ENCODE measurements at regions not wholly inside any gene's neighbourhood (a gene's known extent, or its start where the extent isn't known, plus 50 kb on each side); places are given as distances from the start of the nearest gene placed in this dataset.

DNA sequence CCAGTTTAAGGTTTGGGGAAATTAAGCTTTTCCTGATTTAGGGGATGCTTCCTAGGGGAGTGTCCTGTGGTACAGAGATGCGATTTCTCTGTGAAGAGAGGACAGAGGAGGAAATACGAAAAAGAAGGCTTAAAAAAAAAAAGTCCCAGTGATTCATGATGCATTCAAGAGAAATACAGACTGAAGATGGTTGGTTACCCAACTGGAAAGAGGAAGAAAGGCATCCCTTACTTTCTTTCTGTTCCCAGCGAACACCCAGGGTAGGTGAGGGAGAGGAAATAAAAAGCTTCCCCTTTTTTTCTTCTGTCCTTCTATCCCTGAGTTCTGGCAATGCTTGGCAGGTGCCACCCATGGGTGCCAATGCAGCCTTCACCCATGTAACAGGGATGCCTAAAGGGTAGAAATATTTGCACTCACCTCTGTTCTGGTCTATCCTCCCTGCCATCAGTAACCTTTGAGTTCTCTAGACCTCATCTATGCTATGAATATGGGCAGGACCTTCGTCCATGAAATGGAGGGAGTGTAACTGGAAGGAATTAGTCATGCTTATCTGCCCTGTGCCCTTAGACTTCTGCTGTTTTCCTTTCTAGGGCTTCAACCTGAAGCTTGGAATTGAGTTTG is 230.1 kb upstream of the GALNTL6 start:
- Histone ChIP-seq H3K4me1 (ENCODE audit: insufficient read depth) (no peaks in the 10 kb centered on the region), H3K79me2 (ENCODE audit: insufficient read depth) (no peaks in the 10 kb centered on the region), H3K36me3 (ENCODE audit: low read depth) (no peaks in the 10 kb centered on the region), H4K20me1 (ENCODE audit: insufficient read depth) (no peaks in the 10 kb centered on the region), H3K27me3 (replicated peaks; ENCODE audit: insufficient read depth) (no peaks in the 10 kb centered on the region), H3K9me3 (ENCODE audit: low read depth) (no peaks in the 10 kb centered on the region), H3K9ac (no peak overlapping the region), H3F3A (ENCODE audit: insufficient read depth) (no peaks in the 10 kb centered on the region), H3K4me3 (no peak overlapping the region), H3K4me2 (ENCODE audit: unreplicated experiment) (no peak overlapping the region), H2AFZ (no peak overlapping the region), H3K27ac (no peak overlapping the region), H3K9me2 (ENCODE audit: insufficient read depth) (no peaks in the 10 kb centered on the region)
- in situ Hi-C loops (cut with MboI), result no loop called here
- 3 to 8% methylated on average over 4 of the region's 4 CpGs for WGBS, 2 experiments (ENCODE audit: low coverage in 1 of 2, low lambda C conversion rate in 2 of 2, missing lambda C conversion rate in 2 of 2)
- TF ChIP-seq EZH2phosphoT487 (IDR thresholded peaks at IDR 0.05; ENCODE audit: insufficient read depth, low read depth) (no peak), EZH2 (IDR thresholded peaks at IDR 0.05; ENCODE audit: insufficient read depth, poor library complexity, severe bottlenecking) (no peak)
- no peak for DNase-seq

DNA sequence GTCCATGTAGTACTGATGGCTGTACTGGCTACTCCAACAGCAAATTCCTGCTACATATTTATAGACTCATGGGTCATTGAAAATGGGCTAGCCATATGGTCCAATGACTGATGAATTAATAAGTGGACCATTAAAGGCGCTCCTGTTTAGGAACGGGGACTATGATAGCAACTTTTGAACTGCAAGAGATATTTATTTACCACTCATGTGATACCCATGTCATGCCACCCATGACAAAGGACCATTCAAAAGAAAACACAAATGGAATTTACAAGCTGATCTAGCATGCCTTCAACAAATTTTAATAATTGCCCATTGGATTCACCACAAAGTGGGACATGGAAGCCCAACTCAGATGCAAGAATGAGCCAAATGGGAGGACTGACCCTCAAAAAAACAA is 240.0 kb upstream of the GALNTL6 start:
- Histone ChIP-seq H3K4me3 (no peak overlapping the region), H3K27me3 (replicated peaks; ENCODE audit: insufficient read depth) (no peaks in the 10 kb centered on the region), H4K20me1 (ENCODE audit: insufficient read depth) (no peaks in the 10 kb centered on the region), H3K9ac (no peak overlapping the region), H3K9me3 (ENCODE audit: low read depth) (no peaks in the 10 kb centered on the region), H3K4me1 (ENCODE audit: insufficient read depth) (no peaks in the 10 kb centered on the region), H3K9me2 (ENCODE audit: insufficient read depth) (no peaks in the 10 kb centered on the region), H2AFZ (no peak overlapping the region), H3K79me2 (ENCODE audit: insufficient read depth) (no peaks in the 10 kb centered on the region), H3F3A (ENCODE audit: insufficient read depth) (no peaks in the 10 kb centered on the region), H3K4me2 (ENCODE audit: unreplicated experiment) (no peak overlapping the region), H3K36me3 (ENCODE audit: low read depth) (no peaks in the 10 kb centered on the region), H3K27ac (no peak overlapping the region)
- in situ Hi-C loops (cut with MboI), result no loop called here
- DNase-seq, result no peak
- 29 to 44% methylated on average over 2 of the region's 2 CpGs for WGBS, 2 experiments (ENCODE audit: low coverage in 1 of 2, low lambda C conversion rate in 2 of 2, missing lambda C conversion rate in 2 of 2)
- TF ChIP-seq EZH2 (IDR thresholded peaks at IDR 0.05; ENCODE audit: insufficient read depth, poor library complexity, severe bottlenecking), result no peak
- no peak for TF ChIP-seq EZH2phosphoT487 (IDR thresholded peaks at IDR 0.05; ENCODE audit: insufficient read depth, low read depth)

DNA sequence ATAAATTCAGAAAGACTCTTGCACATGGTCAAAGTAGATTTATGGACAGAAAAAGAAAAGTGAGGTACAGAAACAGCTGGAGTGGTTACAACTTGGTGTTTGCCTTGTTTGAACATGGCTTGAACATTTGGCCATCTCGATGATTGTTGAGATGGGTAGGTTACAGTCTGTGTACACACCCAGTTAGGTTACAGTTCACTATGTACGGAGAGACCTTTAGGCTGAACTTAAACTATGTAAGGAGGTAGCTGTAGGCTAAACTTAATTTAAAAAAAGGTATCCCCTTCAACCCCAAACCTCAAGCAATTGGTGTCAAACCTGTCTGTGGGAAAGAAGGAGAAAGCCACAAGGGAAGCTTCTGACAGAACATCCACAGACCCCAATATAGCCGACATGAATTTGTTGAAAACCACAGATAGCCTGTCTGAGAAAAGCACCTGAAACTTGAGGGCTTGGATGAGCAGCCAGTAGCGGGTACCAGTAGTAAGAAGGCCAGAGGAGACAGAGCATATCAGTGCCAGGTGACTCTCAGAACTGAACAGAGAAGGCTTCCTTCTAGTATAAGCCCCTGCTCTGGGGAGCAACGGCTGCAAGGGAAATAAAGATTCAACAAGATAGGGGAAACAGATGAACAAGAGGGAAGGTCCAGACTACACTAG is 247.9 kb upstream of the GALNTL6 start:
- Histone ChIP-seq H3K27me3 (replicated peaks; ENCODE audit: insufficient read depth) (no peaks in the 10 kb centered on the region), H3K9me3 (ENCODE audit: low read depth) (no peaks in the 10 kb centered on the region), H4K20me1 (ENCODE audit: insufficient read depth) (no peaks in the 10 kb centered on the region), H3K79me2 (ENCODE audit: insufficient read depth) (no peaks in the 10 kb centered on the region), H3K36me3 (ENCODE audit: low read depth) (no peaks in the 10 kb centered on the region), H3F3A (ENCODE audit: insufficient read depth) (no peaks in the 10 kb centered on the region), H3K9me2 (ENCODE audit: insufficient read depth) (no peaks in the 10 kb centered on the region), H3K27ac (no peak overlapping the region), H3K4me2 (ENCODE audit: unreplicated experiment) (no peak overlapping the region), H3K4me3 (no peak overlapping the region), H3K4me1 (ENCODE audit: insufficient read depth) (no peaks in the 10 kb centered on the region), H3K9ac (no peak overlapping the region), H2AFZ (no peak overlapping the region)
- in situ Hi-C loops (cut with MboI), result no loop called here
- no peak for TF ChIP-seq EZH2phosphoT487 (IDR thresholded peaks at IDR 0.05; ENCODE audit: insufficient read depth, low read depth)
- TF ChIP-seq EZH2 (IDR thresholded peaks at IDR 0.05; ENCODE audit: insufficient read depth, poor library complexity, severe bottlenecking), result no peak
- WGBS, 2 experiments (ENCODE audit: low coverage in 1 of 2, low lambda C conversion rate in 2 of 2, missing lambda C conversion rate in 2 of 2), result 20% methylated on average over 5 of the region's 5 CpGs
- no peak for DNase-seq

DNA sequence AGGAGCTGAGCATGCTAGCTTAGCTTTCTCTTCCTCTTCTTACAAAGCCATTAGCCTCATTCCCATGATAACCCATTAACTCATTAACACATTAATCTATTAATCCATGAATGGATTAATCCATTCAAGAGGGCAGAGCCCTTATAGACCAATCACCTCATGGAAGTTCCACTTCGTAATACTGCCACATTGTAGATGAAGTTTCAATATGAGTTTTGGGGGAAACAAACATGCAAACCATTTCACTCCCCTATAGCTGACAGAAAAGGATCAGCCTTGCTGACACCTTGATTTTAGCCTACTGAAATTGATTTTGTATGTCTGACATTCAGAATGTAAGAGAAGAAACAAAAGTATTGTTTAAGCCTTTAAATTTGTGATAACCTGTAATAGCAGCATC is 251.8 kb upstream of the GALNTL6 start:
- H3K9me3 ChIP-seq (ENCODE audit: low read depth), result no peaks in the 10 kb centered on the region
- no peaks in the 10 kb centered on the region for H4K20me1 ChIP-seq (ENCODE audit: insufficient read depth)
- DNase-seq, result no peak
- H3K27ac ChIP-seq, result no peak overlapping the region
- H2AFZ ChIP-seq, result no peak overlapping the region
- no peaks in the 10 kb centered on the region for H3K9me2 ChIP-seq (ENCODE audit: insufficient read depth)
- 0 to 3% methylated on average over 1 of the region's 1 CpG for WGBS, 2 experiments (ENCODE audit: low coverage in 1 of 2, low lambda C conversion rate in 2 of 2, missing lambda C conversion rate in 2 of 2)
- no peaks in the 10 kb centered on the region for H3K79me2 ChIP-seq (ENCODE audit: insufficient read depth)
- no peaks in the 10 kb centered on the region for H3K4me1 ChIP-seq (ENCODE audit: insufficient read depth)
- in situ Hi-C loops (cut with MboI), result no loop called here
- H3K9ac ChIP-seq, result no peak overlapping the region
- no peaks in the 10 kb centered on the region for H3K27me3 ChIP-seq (replicated peaks; ENCODE audit: insufficient read depth)
- H3K36me3 ChIP-seq (ENCODE audit: low read depth), result no peaks in the 10 kb centered on the region
- no peak overlapping the region for H3K4me2 ChIP-seq (ENCODE audit: unreplicated experiment)
- TF ChIP-seq EZH2 (IDR thresholded peaks at IDR 0.05; ENCODE audit: insufficient read depth, poor library complexity, severe bottlenecking) (no peak), EZH2phosphoT487 (IDR thresholded peaks at IDR 0.05; ENCODE audit: insufficient read depth, low read depth) (no peak)
- H3K4me3 ChIP-seq, result no peak overlapping the region
- H3F3A ChIP-seq (ENCODE audit: insufficient read depth), result no peaks in the 10 kb centered on the region

All from GM23248 (cell line).